Bronchial epithelial cell (primary cell): ENCODE measurements at regions not wholly inside any gene's neighbourhood (a gene's known extent, or its start where the extent isn't known, plus 50 kb on each side); places are given as distances from the start of the nearest gene placed in this dataset.
"Not testable (repeated sequence)": the region's sequence is repeated elsewhere in the genome, so short reads cannot be mapped to it uniquely, and the experiment has no call there.

Experiments
- DNase-seq: peaks from one replicate; pipeline ENCODE4 v3.0.0-alpha.2; 2010; ENCODE audit warnings: low read depth
- FAIRE-seq: peaks from 2 replicates; lab custom pipeline; 2011; peaks lifted over from hg19 to GRCh38; lab: Jason Lieb, UNC
- H3K27me3 ChIP-seq: 2 replicates; pipeline ENCODE4 v1.5.1; 2011; ENCODE audit warnings: low read length; ENCODE audit not compliant: control insufficient read depth, insufficient read depth
- H3K36me3 ChIP-seq: 2 replicates; pipeline ENCODE4 v1.5.1; 2011; ENCODE audit warnings: low read length; ENCODE audit not compliant: control insufficient read depth, insufficient read depth
- H3K4me3 ChIP-seq: 2 replicates; pipeline ENCODE4 v1.5.1; 2011; ENCODE audit warnings: mild to moderate bottlenecking, low read depth, low read length, control low read depth

- not testable (repeated sequence) for H3K27me3 ChIP-seq, H3K4me3 ChIP-seq, DNase-seq, H3K36me3 ChIP-seq
- FAIRE-seq, result peak; percentile 60
Observed at GRCh38 chrX:144127570-144128169, 243.8 kb downstream of the UBE2NL start.

GRCh38 chrX:144129511-144129910 is 245.6 kb downstream of the UBE2NL start:
- not testable (repeated sequence) for FAIRE-seq

GRCh38 chrX:144130507-144130906 is 246.6 kb downstream of the UBE2NL start:
- H3K27me3 ChIP-seq, FAIRE-seq, DNase-seq, H3K36me3 ChIP-seq, H3K4me3 ChIP-seq: not testable (repeated sequence)

More at GRCh38 chrX:144129511-144129910, 245.6 kb downstream of the UBE2NL start:
- not testable (repeated sequence) for DNase-seq, H3K36me3 ChIP-seq, H3K27me3 ChIP-seq, H3K4me3 ChIP-seq

- H3K36me3 ChIP-seq, H3K27me3 ChIP-seq, H3K4me3 ChIP-seq, DNase-seq: not testable (repeated sequence)
- FAIRE-seq, result peak; percentile 58
Observed at GRCh38 chrX:144131080-144131479, 247.2 kb downstream of the UBE2NL start.

GRCh38 chrX:144134448-144135119 is 250.7 kb downstream of the UBE2NL start:
- peak; percentile 84 for FAIRE-seq
- not testable (repeated sequence) for H3K4me3 ChIP-seq, H3K27me3 ChIP-seq, DNase-seq, H3K36me3 ChIP-seq

GRCh38 chrX:144154474-144154873 is 270.6 kb downstream of the UBE2NL start:
- peak; percentile 90 for FAIRE-seq
- not testable (repeated sequence) for H3K4me3 ChIP-seq, H3K27me3 ChIP-seq, DNase-seq, H3K36me3 ChIP-seq

- not testable (repeated sequence) for FAIRE-seq, H3K4me3 ChIP-seq, H3K36me3 ChIP-seq, DNase-seq, H3K27me3 ChIP-seq
Observed at GRCh38 chrX:144185197-144185596, 301.3 kb downstream of the UBE2NL start.

GRCh38 chrX:144188489-144188888 is 304.6 kb downstream of the UBE2NL start:
- FAIRE-seq, H3K36me3 ChIP-seq, DNase-seq, H3K27me3 ChIP-seq, H3K4me3 ChIP-seq: not testable (repeated sequence)

- FAIRE-seq, result peak; percentile 75
- H3K4me3 ChIP-seq, H3K36me3 ChIP-seq, DNase-seq, H3K27me3 ChIP-seq: not testable (repeated sequence)
Observed at GRCh38 chrX:144197057-144197456, 313.2 kb downstream of the UBE2NL start.

GRCh38 chrX:144202726-144203125 is 318.9 kb downstream of the UBE2NL start:
- not testable (repeated sequence) for H3K36me3 ChIP-seq, H3K27me3 ChIP-seq, H3K4me3 ChIP-seq, DNase-seq
- peak; percentile 83 for FAIRE-seq

- not testable (repeated sequence) for H3K4me3 ChIP-seq, DNase-seq, H3K36me3 ChIP-seq, H3K27me3 ChIP-seq
- FAIRE-seq, result peak; percentile 96
Observed at GRCh38 chrX:144208360-144209024, 324.6 kb downstream of the UBE2NL start.
